Large intestine (tissue), 3 donors: ENCODE measurements at regions not wholly inside any gene's neighbourhood (a gene's known extent, or its start where the extent isn't known, plus 50 kb on each side); places are given as distances from the start of the nearest gene placed in this dataset.

Experiments
- DNase-seq, 2 donors: peaks; one replicate each; pipeline versions ENCODE4 v3.0.0 to v3.0.0-alpha.2; 2013
- H3K27ac ChIP-seq: one replicate; pipeline ENCODE4 v1.5.1; 2013; ENCODE audit warnings: low read length
- H3K27me3 ChIP-seq: 2 replicates; pipeline ENCODE4 v1.6.1; 2013; ENCODE audit warnings: low read length; ENCODE audit not compliant: control insufficient read depth, insufficient read depth
- H3K36me3 ChIP-seq: 2 replicates; pipeline ENCODE4 v1.6.1; 2013; ENCODE audit warnings: low read length; ENCODE audit not compliant: control insufficient read depth, insufficient read depth
- H3K4me1 ChIP-seq: one replicate; pipeline ENCODE4 v1.6.1; 2013; ENCODE audit warnings: low read length; ENCODE audit not compliant: control insufficient read depth, insufficient read depth
- H3K4me3 ChIP-seq: one replicate; pipeline ENCODE4 v1.5.1; 2013; ENCODE audit warnings: low read length
- H3K9me3 ChIP-seq: one replicate; pipeline ENCODE4 v1.6.1; 2013; ENCODE audit warnings: mild to moderate bottlenecking, low read depth, low read length, moderate library complexity; ENCODE audit not compliant: control insufficient read depth
- WGBS: methylation state at CpG from one replicate; pipeline ENCODE4 v1.1.5; 2013; ENCODE audit warnings: low lambda C conversion rate; ENCODE audit not compliant: insufficient coverage; 5-methylcytosine and 5-hydroxymethylcytosine counted together

- Histone ChIP-seq H3K4me1 (no peaks in the 10 kb centered on the region), H3K36me3 (no peaks in the 10 kb centered on the region), H3K27me3 (no peaks in the 10 kb centered on the region), H3K27ac (no peak overlapping the region), H3K4me3 (no peak overlapping the region), H3K9me3 (no peaks in the 10 kb centered on the region)
- no CpG with 5 or more reads among the region's 1 CpG for WGBS
- DNase-seq, result no peak
Measured at GRCh38 chr21:27156666-27157065, 189.8 kb upstream of the ADAMTS5 start.

- Histone ChIP-seq H3K27ac (no peak overlapping the region), H3K36me3 (no peaks in the 10 kb centered on the region), H3K27me3 (no peaks in the 10 kb centered on the region), H3K4me3 (no peak overlapping the region), H3K9me3 (no peaks in the 10 kb centered on the region), H3K4me1 (no peaks in the 10 kb centered on the region)
- 50% methylated on average over 1 of the region's 1 CpG for WGBS
- no peak for DNase-seq
Measured at GRCh38 chr21:27155130-27155500, 188.2 kb upstream of the ADAMTS5 start.

DNA sequence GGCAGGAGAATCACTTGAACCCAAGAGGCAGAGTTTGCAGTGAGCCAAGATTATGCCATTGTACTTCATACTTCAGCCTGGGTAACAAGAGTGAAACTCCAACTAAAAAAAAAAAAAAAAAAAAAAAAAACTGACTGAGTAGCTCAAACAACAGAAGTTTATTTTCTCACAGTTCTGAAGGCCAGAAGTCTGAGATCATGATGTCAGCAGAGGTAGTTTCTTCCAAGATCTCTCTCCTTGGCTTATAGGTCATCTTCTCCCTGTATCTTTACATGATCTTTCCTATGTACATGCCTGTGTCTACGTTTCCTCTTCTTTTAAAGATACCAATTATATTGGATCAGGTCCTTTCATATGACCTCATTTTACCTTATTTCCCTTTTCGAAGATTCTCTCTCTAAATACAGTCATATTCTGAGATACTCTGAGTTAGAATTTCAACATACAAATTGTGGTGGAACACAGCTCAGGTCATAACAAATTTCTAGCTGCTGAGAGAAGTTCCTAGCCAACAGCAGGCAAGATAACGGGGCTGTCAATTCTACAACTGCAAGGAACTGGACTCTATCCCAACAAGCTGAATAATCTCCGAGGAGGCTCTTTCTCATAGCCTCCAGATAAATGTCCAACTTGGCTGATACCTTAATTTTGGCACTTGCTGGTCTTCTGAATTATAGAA is 187.7 kb upstream of the ADAMTS5 start:
- Histone ChIP-seq H3K27ac (no peak overlapping the region), H3K27me3 (no peaks in the 10 kb centered on the region), H3K4me1 (no peaks in the 10 kb centered on the region), H3K4me3 (no peak overlapping the region), H3K36me3 (no peaks in the 10 kb centered on the region), H3K9me3 (no peaks in the 10 kb centered on the region)
- DNase-seq, result no peak
- 75% methylated on average over 2 of the region's 4 CpGs for whole genome bisulfite sequencing

- Histone ChIP-seq H3K27me3 (no peaks in the 10 kb centered on the region), H3K36me3 (no peaks in the 10 kb centered on the region), H3K27ac (no peak overlapping the region), H3K4me1 (no peaks in the 10 kb centered on the region), H3K9me3 (peaks cover under 1% of the 10 kb centered on the region), H3K4me3 (no peak overlapping the region)
- no peak for DNase-seq
Measured at GRCh38 chr21:27152996-27153395, 186.1 kb upstream of the ADAMTS5 start.

DNA sequence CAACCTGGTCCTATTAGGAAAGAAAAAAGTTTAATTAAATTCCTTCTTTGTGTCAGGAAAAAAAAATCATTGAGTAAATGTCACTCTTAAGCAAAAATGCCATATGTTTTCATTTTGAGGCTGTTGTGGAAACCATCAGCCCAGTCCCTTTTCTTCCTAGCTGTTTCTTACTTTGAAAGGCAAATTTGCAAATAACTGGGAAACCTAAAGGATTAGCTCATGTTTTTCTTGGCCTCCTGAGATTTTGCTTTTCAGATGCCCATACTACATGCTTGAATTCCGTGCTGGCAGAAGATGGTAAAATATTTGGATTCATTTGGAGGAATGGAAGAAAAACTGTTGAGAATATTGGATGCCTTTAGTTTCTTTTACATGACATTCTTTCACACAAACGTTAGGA is 182.1 kb upstream of the ADAMTS5 start:
- no peaks in the 10 kb centered on the region for H3K36me3 ChIP-seq
- H3K4me3 ChIP-seq, result no peak overlapping the region
- 67% methylated on average over 1 of the region's 2 CpGs for WGBS
- H3K27ac ChIP-seq, result no peak overlapping the region
- no peaks in the 10 kb centered on the region for H3K4me1 ChIP-seq
- H3K27me3 ChIP-seq, result no peaks in the 10 kb centered on the region
- DNase-seq, result no peak
- peaks cover 3% of the 10 kb centered on the region for H3K9me3 ChIP-seq

- 80% methylated on average over 1 of the region's 1 CpG for WGBS
- Histone ChIP-seq H3K36me3 (no peaks in the 10 kb centered on the region), H3K4me1 (no peaks in the 10 kb centered on the region), H3K9me3 (peaks cover 12% of the 10 kb centered on the region), H3K27ac (no peak overlapping the region), H3K27me3 (no peaks in the 10 kb centered on the region), H3K4me3 (no peak overlapping the region)
- DNase-seq, result no peak
Measured at GRCh38 chr21:27146268-27146667, 179.4 kb upstream of the ADAMTS5 start.

DNA sequence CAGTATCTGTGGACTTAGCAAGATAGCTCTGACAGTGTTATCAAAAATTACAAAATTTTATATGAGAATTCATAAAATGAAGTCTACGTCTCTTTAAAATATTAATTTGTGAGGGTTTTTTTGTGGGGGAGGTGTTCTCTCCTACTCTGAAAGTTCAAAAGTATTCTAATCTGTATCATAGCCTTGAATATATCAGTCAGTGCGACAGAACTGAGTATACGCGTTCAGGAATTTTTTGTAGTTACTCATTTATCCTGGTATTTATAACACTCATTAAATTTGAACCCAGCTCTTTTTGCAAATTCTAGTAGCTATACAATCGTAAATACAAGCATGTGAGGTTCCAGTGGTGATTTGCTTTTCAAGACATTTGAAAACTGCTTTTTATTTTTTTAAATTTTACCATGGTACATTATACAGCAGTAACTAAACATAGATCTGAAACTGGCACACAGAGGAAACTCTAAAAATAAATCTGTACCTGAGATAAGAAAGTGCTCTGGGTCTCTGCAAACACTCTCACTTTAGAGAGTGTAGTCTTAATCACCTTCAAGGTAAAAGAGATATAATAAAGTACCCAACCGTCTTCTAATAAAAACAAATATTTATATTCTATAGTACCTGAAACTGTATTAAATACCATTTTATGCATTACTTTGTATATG is 178.4 kb upstream of the ADAMTS5 start:
- Histone ChIP-seq H3K36me3 (no peaks in the 10 kb centered on the region), H3K27me3 (no peaks in the 10 kb centered on the region), H3K27ac (no peak overlapping the region), H3K9me3 (peaks cover 12% of the 10 kb centered on the region), H3K4me3 (no peak overlapping the region), H3K4me1 (no peaks in the 10 kb centered on the region)
- 50% methylated on average over 4 of the region's 6 CpGs for WGBS
- no peak for DNase-seq

DNA sequence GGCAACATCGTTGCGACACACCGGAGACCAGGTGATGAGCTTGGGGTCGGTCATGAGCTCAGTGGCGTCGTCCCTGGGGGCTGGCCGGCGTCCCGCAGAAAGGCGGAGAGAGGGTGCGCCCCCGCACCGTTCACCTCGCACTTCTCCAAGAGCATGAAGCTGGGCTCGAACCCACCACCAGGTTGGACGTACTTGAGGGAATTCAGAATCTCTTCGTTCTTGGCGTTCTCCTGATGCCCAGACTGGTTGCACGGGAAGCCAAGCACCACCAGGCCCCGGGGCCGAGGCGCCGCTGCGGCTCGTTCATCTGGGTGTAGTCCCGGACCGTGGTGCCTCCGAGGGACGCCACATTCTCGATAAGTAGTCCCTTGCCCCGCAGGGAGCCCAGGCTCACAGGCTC is 176.6 kb upstream of the ADAMTS5 start:
- no peak for DNase-seq
- Histone ChIP-seq H3K4me3 (no peak overlapping the region), H3K36me3 (no peaks in the 10 kb centered on the region), H3K27me3 (no peaks in the 10 kb centered on the region), H3K9me3 (peaks cover 12% of the 10 kb centered on the region), H3K4me1 (no peaks in the 10 kb centered on the region), H3K27ac (no peak overlapping the region)
- no CpG with 5 or more reads among the region's 31 CpGs for WGBS

GRCh38 chr21:27139526-27139925 is 172.6 kb upstream of the ADAMTS5 start:
- Histone ChIP-seq H3K27ac (no peak overlapping the region), H3K4me1 (no peaks in the 10 kb centered on the region), H3K36me3 (no peaks in the 10 kb centered on the region)

DNA sequence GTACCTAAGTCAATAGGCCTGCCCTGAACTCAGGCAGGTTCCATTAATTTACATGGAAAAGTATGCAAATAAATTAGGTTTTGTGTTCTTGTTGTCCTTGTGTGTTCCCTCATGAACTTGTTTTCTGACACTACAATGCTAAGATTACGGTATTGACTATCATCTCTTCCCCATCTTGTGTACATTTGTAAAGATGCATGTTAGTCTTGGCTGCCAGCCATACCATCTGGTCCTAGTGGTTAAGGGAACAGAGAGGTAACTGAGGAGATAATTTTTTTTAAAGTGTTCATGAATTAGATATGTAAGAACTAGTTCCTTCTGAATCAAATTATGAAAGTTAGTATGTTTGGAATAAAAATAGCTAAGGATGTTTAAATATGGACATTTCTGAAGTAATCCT is 167.6 kb upstream of the ADAMTS5 start:
- Histone ChIP-seq H3K27me3 (no peaks in the 10 kb centered on the region), H3K4me1 (no peaks in the 10 kb centered on the region), H3K36me3 (no peaks in the 10 kb centered on the region), H3K4me3 (no peak overlapping the region), H3K27ac (no peak overlapping the region), H3K9me3 (no peaks in the 10 kb centered on the region)
- no peak for DNase-seq
- WGBS, result 71% methylated on average over 1 of the region's 1 CpG

More at GRCh38 chr21:27139526-27139925, 172.6 kb upstream of the ADAMTS5 start:
- no peak for DNase-seq
- Histone ChIP-seq H3K4me3 (no peak overlapping the region), H3K9me3 (peaks cover 9% of the 10 kb centered on the region), H3K27me3 (no peaks in the 10 kb centered on the region)

DNA sequence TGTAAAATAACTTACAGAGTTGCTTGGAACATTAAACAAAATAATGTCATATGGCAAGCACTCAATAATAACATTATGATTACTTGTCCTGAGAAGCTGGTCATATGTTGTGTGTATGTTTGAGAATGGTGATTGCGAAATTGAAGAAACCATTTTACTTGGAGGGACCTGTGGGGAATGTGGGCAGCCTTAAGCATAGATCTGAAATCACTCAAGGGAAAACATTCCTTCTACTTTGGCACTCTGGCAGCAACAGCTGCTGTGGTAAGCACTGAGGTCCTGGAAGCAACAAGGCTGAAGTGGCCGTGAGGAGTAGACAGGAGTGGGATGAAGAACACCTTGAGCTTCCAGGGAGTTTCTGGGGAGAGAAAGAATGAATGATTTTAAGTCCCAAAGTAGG is 165.4 kb upstream of the ADAMTS5 start:
- WGBS, result no CpG with 5 or more reads among the region's 2 CpGs
- Histone ChIP-seq H3K27me3 (no peaks in the 10 kb centered on the region), H3K36me3 (no peaks in the 10 kb centered on the region), H3K4me1 (no peaks in the 10 kb centered on the region), H3K9me3 (no peaks in the 10 kb centered on the region), H3K27ac (no peak overlapping the region), H3K4me3 (no peak overlapping the region)
- no peak for DNase-seq
